ENCODE measurements at regions not wholly inside any gene's neighbourhood (a gene's known extent, or its start where the extent isn't known, plus 50 kb on each side); places are given as distances from the start of the nearest gene placed in this dataset.

GRCh38 chr10:75291805-75292204 is 56.0 kb upstream of the COMTD1 start:
- TF ChIP-seq POLR2AphosphoS5 (IDR thresholded peaks at IDR 0.05; ENCODE audit: borderline replicate concordance, low read depth, low read length) = no peak
- TF ChIP-seq EZH2 (IDR thresholded peaks at IDR 0.05) = no peak

Data from SK-N-MC (cell line).